Right lobe of liver (tissue), 4 donors: ENCODE measurements at regions not wholly inside any gene's neighbourhood (a gene's known extent, or its start where the extent isn't known, plus 50 kb on each side); places are given as distances from the start of the nearest gene placed in this dataset.

ENCODE experiments used
- CTCF ChIP-seq, 4 donors: fragments of 200-600 bp in 3 of 4; fragments of 450-650 bp in 1 of 4; IDR thresholded peaks; one replicate each; pipeline versions ENCODE4 v1.5.1 to v1.8.0; 2016 to 2022; ENCODE audit warnings: antibody characterized with exemption in 4 of 4, mild to moderate bottlenecking in 2 of 4
- POLR2A ChIP-seq: fragments of 450-650 bp; IDR thresholded peaks from one replicate; pipeline ENCODE4 v1.6.1; 2017; ENCODE audit warnings: antibody characterized with exemption, mild to moderate bottlenecking
- donor health status: DM: no; HTN: no; CAD: no.
- donor health status: DM: no; HTN: no; CAD: no.
- donor health status: DM: no; HTN: yes; CAD: no.

DNA sequence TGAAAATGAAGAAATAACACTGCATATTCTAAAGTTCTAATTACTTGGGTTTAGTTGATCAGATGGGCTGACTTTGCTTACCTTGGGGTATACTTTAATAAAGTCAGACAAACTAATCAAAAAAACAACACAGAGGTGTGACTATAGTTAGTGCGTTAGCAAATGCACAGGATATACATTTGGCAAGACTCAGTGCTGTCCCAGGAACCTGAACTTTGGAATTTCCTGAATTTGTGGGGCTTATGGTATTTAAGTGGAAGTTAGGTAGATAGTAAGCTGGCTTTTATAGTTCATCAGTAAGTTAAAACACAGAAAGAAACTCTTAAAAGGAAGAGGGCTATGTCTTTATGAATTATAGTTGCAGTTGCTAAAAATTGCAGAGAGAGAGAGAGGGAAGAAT lies 302.6 kb upstream of the DDI1 start:
- no peak for TF ChIP-seq CTCF (IDR thresholded peaks at IDR 0.05)
- TF ChIP-seq POLR2A, result no peak
